HEK293 (cell line): ENCODE measurements at regions not wholly inside any gene's neighbourhood (a gene's known extent, or its start where the extent isn't known, plus 50 kb on each side); places are given as distances from the start of the nearest gene placed in this dataset.

Experiments used
- CTCF ChIA-PET: fragments of 350-600 bp; formaldehyde crosslinking; extraction: SDS; loops from one replicate; lab custom pipeline; 2021; ENCODE audit warnings: antibody characterized with exemption; lab: Yijun Ruan, JAX
- POLR2A ChIA-PET: fragments of 300-600 bp; formaldehyde crosslinking; extraction: SDS; loops from one replicate; lab custom pipeline; 2020; ENCODE audit warnings: antibody characterized with exemption, inconsistent platforms; lab: Yijun Ruan, JAX
- H3K27ac ChIP-seq: fragments of 200-500 bp; sonication (Bioruptor generic); 2 replicates; pipeline ENCODE4 v1.5.1; 2014; ENCODE audit warnings: low read depth, low read length, control low read depth, inconsistent platforms; ENCODE audit errors: extremely low read depth
- H3K36me3 ChIP-seq, 2 experiments: fragments of 200-500 bp in 1 of 2; sonication (Bioruptor generic) in 1 of 2; 1 replicate in 1 of 2; 2 replicates in 1 of 2; pipeline ENCODE4 v1.5.1; 2014 to 2017; ENCODE audit warnings: inconsistent platforms in 2 of 2, low read length in 2 of 2; ENCODE audit not compliant: control insufficient read depth in 2 of 2, insufficient read depth in 1 of 2
- H3K4me1 ChIP-seq: fragments of 200-500 bp; sonication (Bioruptor generic); 2 replicates; pipeline ENCODE4 v1.5.1; 2014; ENCODE audit warnings: mild to moderate bottlenecking, low read length, inconsistent platforms; ENCODE audit not compliant: control insufficient read depth, insufficient read depth
- H3K4me3 ChIP-seq: 2 replicates; pipeline ENCODE4 v1.5.1; 2011; ENCODE audit warnings: low read depth, mild to moderate bottlenecking, control low read depth, low read length, moderate library complexity
- H3K9me3 ChIP-seq: fragments of 200-500 bp; sonication (Bioruptor generic); 2 replicates; pipeline ENCODE4 v1.5.1; 2014; ENCODE audit warnings: low read depth, low read length, inconsistent platforms; ENCODE audit not compliant: control insufficient read depth, insufficient read depth
- BCL11B ChIP-seq: fragments of 450-650 bp; formaldehyde crosslinking; IDR thresholded peaks from 2 replicates; pipeline ENCODE4 v1.5.1; 2016; ENCODE audit warnings: low read depth, missing biosample characterization, missing genetic modification characterization
- ELK4 ChIP-seq: IDR thresholded peaks from 2 replicates; pipeline ENCODE4 v1.6.1; 2011; ENCODE audit warnings: mild to moderate bottlenecking, low read depth, low read length, borderline replicate concordance
- HOXA7 ChIP-seq: sonication (generic); formaldehyde crosslinking; IDR thresholded peaks from 2 replicates; pipeline ENCODE4 v1.8.1; 2022; ENCODE audit warnings: missing genetic modification reagents, borderline replicate concordance
- OVOL3 ChIP-seq: fragments of 450-650 bp; formaldehyde crosslinking; IDR thresholded peaks from 2 replicates; pipeline ENCODE4 v1.5.1; 2016; ENCODE audit warnings: missing biosample characterization, missing genetic modification characterization
- ZBTB11 ChIP-seq: fragments of 450-650 bp; formaldehyde crosslinking; conservative IDR thresholded peaks from 2 replicates; pipeline ENCODE4 v1.5.1; 2016; ENCODE audit warnings: low read depth, missing biosample characterization, missing genetic modification characterization
- ZBTB21 ChIP-seq: fragments of 450-650 bp; formaldehyde crosslinking; IDR thresholded peaks from 2 replicates; pipeline ENCODE4 v1.5.1; 2017; ENCODE audit warnings: missing biosample characterization, missing genetic modification characterization
- ZNF132 ChIP-seq: fragments of 450-650 bp; formaldehyde crosslinking; IDR thresholded peaks from 2 replicates; pipeline ENCODE4 v1.5.1; 2017; ENCODE audit warnings: missing biosample characterization, missing genetic modification characterization, borderline replicate concordance
- ZNF157 ChIP-seq: fragments of 450-650 bp; formaldehyde crosslinking; IDR thresholded peaks from 2 replicates; pipeline ENCODE4 v1.5.1; 2016; ENCODE audit warnings: missing biosample characterization, missing genetic modification characterization
- ZNF16 ChIP-seq: fragments of 450-650 bp; formaldehyde crosslinking; IDR thresholded peaks from 2 replicates; pipeline ENCODE4 v1.5.1; 2016; ENCODE audit warnings: low read depth, missing biosample characterization, missing genetic modification characterization
- ZNF19 ChIP-seq: fragments of 450-650 bp; formaldehyde crosslinking; IDR thresholded peaks from 2 replicates; pipeline ENCODE4; 2016; ENCODE audit warnings: missing biosample characterization, missing genetic modification characterization, low read depth
- ZNF2 ChIP-seq: fragments of 450-650 bp; formaldehyde crosslinking; IDR thresholded peaks from 2 replicates; pipeline ENCODE4 v1.5.1; 2016; ENCODE audit warnings: missing biosample characterization, missing genetic modification characterization
- ZNF202 ChIP-seq: fragments of 450-650 bp; formaldehyde crosslinking; IDR thresholded peaks from 2 replicates; pipeline ENCODE4 v1.5.1; 2016; ENCODE audit warnings: missing biosample characterization, missing genetic modification characterization, borderline replicate concordance
- ZNF335 ChIP-seq: fragments of 450-650 bp; formaldehyde crosslinking; conservative IDR thresholded peaks from 2 replicates; pipeline ENCODE4 v1.5.1; 2016; ENCODE audit warnings: missing biosample characterization, missing genetic modification characterization
- ZNF416 ChIP-seq: fragments of 450-650 bp; formaldehyde crosslinking; IDR thresholded peaks from 2 replicates; pipeline ENCODE4 v1.5.1; 2016; ENCODE audit warnings: missing biosample characterization, missing genetic modification characterization
- ZNF473 ChIP-seq: fragments of 450-650 bp; formaldehyde crosslinking; IDR thresholded peaks from 2 replicates; pipeline ENCODE4 v1.5.1; 2017; ENCODE audit warnings: missing biosample characterization, missing genetic modification characterization
- ZNF521 ChIP-seq: fragments of 450-650 bp; formaldehyde crosslinking; IDR thresholded peaks from 2 replicates; pipeline ENCODE4 v1.5.1; 2017; ENCODE audit warnings: missing biosample characterization, mild to moderate bottlenecking, missing genetic modification characterization
- ZNF544 ChIP-seq: fragments of 450-650 bp; formaldehyde crosslinking; IDR thresholded peaks from 2 replicates; pipeline ENCODE4 v1.5.0; 2017; ENCODE audit warnings: missing biosample characterization, missing genetic modification characterization
- ZNF561 ChIP-seq: fragments of 450-650 bp; IDR thresholded peaks from 2 replicates; pipeline ENCODE4 v1.5.1; 2018; ENCODE audit warnings: missing biosample characterization, missing genetic modification characterization, borderline replicate concordance
- ZNF585B ChIP-seq: fragments of 450-650 bp; formaldehyde crosslinking; IDR thresholded peaks from 2 replicates; pipeline ENCODE4 v1.5.1; 2016; ENCODE audit warnings: missing biosample characterization, missing genetic modification characterization
- ZNF610 ChIP-seq: fragments of 450-650 bp; formaldehyde crosslinking; IDR thresholded peaks from 2 replicates; pipeline ENCODE4 v1.5.1; 2016; ENCODE audit warnings: missing biosample characterization, missing genetic modification characterization, borderline replicate concordance
- ZNF660 ChIP-seq: fragments of 450-650 bp; IDR thresholded peaks from 2 replicates; pipeline ENCODE4 v1.5.1; 2018; ENCODE audit warnings: missing biosample characterization, mild to moderate bottlenecking, missing genetic modification characterization
- ZNF701 ChIP-seq: fragments of 450-650 bp; formaldehyde crosslinking; IDR thresholded peaks from 2 replicates; pipeline ENCODE4 v1.5.1; 2016; ENCODE audit warnings: missing biosample characterization, missing genetic modification characterization
- ZNF707 ChIP-seq: fragments of 450-650 bp; formaldehyde crosslinking; IDR thresholded peaks from 2 replicates; pipeline ENCODE4 v1.5.1; 2016; ENCODE audit warnings: missing biosample characterization, missing genetic modification characterization
- ZNF791 ChIP-seq: fragments of 450-650 bp; formaldehyde crosslinking; IDR thresholded peaks from 2 replicates; pipeline ENCODE4 v1.5.1; 2016; ENCODE audit warnings: missing biosample characterization, missing genetic modification characterization
- ZSCAN23 ChIP-seq: fragments of 450-650 bp; formaldehyde crosslinking; IDR thresholded peaks from 2 replicates; pipeline ENCODE4 v1.5.1; 2016; ENCODE audit warnings: missing biosample characterization, missing genetic modification characterization
- TF ChIP-seq, protein P1 (sequence below): fragments of 450-650 bp; formaldehyde crosslinking; IDR thresholded peaks from 2 replicates; pipeline ENCODE4 v1.5.1; 2016; ENCODE audit warnings: missing biosample characterization, missing genetic modification characterization
- TF ChIP-seq, protein P2 (sequence below): fragments of 450-650 bp; formaldehyde crosslinking; IDR thresholded peaks from 2 replicates; pipeline ENCODE4 v1.5.0; 2017; ENCODE audit warnings: missing biosample characterization, missing genetic modification characterization, borderline replicate concordance

DNA sequence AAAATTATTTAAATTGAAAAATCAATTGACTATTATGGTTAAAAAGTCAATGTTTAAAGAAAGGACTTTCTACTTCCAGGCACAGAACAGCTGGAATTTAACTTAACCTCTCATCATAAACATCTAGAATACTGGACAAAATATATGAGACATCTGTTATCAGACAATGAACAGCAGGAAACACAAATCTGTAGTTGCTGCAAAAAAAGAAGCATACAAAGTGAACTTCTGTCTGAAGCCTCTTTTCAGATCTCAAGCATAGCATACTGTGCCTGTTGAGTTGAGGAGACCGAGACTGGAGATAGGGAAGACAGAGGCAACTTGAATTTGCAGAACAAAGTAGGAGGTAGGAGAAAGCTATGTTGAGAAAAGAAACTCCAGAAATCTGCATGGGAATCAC lies 140.0 kb upstream of the CBLB start:
- CTCF ChIA-PET, result no interaction called here
- Histone ChIP-seq H3K27ac (no peak overlapping the region), H3K4me3 (no peak overlapping the region), H3K9me3 (no peaks in the 10 kb centered on the region), H3K4me1 (no peaks in the 10 kb centered on the region), H3K36me3 (no peaks in the 10 kb centered on the region)
- POLR2A ChIA-PET, result no interaction called here
- no peak for TF ChIP-seq ZNF707
- TF ChIP-seq, protein P1, sequence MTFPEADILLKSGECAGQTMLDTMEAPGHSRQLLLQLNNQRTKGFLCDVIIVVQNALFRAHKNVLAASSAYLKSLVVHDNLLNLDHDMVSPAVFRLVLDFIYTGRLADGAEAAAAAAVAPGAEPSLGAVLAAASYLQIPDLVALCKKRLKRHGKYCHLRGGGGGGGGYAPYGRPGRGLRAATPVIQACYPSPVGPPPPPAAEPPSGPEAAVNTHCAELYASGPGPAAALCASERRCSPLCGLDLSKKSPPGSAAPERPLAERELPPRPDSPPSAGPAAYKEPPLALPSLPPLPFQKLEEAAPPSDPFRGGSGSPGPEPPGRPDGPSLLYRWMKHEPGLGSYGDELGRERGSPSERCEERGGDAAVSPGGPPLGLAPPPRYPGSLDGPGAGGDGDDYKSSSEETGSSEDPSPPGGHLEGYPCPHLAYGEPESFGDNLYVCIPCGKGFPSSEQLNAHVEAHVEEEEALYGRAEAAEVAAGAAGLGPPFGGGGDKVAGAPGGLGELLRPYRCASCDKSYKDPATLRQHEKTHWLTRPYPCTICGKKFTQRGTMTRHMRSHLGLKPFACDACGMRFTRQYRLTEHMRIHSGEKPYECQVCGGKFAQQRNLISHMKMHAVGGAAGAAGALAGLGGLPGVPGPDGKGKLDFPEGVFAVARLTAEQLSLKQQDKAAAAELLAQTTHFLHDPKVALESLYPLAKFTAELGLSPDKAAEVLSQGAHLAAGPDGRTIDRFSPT (tag by site-specific recombination), result no peak
- no peak for TF ChIP-seq ZSCAN23 (tag by site-specific recombination)
- TF ChIP-seq ZNF791 (tag by site-specific recombination), result no peak
- TF ChIP-seq ZNF2, result no peak
- TF ChIP-seq ELK4, result no peak
- TF ChIP-seq ZNF701, result no peak
- no peak for TF ChIP-seq ZNF473
- no peak for TF ChIP-seq ZNF202 (tag by site-specific recombination)
- no peak for TF ChIP-seq HOXA7 (CRISPR knock-in tag)
- TF ChIP-seq BCL11B (tag by site-specific recombination), result no peak
- no peak for TF ChIP-seq ZNF16 (tag by site-specific recombination)
- no peak for TF ChIP-seq ZNF132 (tag by site-specific recombination)
- no peak for TF ChIP-seq ZBTB11 (tag by site-specific recombination)
- no peak for TF ChIP-seq ZNF335 (tag by site-specific recombination)
- TF ChIP-seq ZNF19 (tag by site-specific recombination), result no peak

- no peaks in the 10 kb centered on the region for H3K9me3 ChIP-seq
- ChIA-PET POLR2A (no interaction called here), CTCF (no interaction called here)
- no peaks in the 10 kb centered on the region for H3K4me1 ChIP-seq
- H3K27ac ChIP-seq, result no peak overlapping the region
- H3K36me3 ChIP-seq, result no peaks in the 10 kb centered on the region
- H3K4me3 ChIP-seq, result no peak overlapping the region
- TF ChIP-seq ZNF157 (no peak), ZNF660 (tag by site-specific recombination) (no peak), ZNF132 (tag by site-specific recombination) (no peak), ZNF544 (tag by site-specific recombination) (no peak), ZNF521 (tag by site-specific recombination) (no peak), ZNF561 (no peak), ZNF610 (tag by site-specific recombination) (no peak), OVOL3 (tag by site-specific recombination) (no peak), ZNF585B (tag by site-specific recombination) (no peak), ZBTB21 (no peak), ZNF19 (tag by site-specific recombination) (no peak), ZNF416 (tag by site-specific recombination) (no peak)
- TF ChIP-seq, protein P2, sequence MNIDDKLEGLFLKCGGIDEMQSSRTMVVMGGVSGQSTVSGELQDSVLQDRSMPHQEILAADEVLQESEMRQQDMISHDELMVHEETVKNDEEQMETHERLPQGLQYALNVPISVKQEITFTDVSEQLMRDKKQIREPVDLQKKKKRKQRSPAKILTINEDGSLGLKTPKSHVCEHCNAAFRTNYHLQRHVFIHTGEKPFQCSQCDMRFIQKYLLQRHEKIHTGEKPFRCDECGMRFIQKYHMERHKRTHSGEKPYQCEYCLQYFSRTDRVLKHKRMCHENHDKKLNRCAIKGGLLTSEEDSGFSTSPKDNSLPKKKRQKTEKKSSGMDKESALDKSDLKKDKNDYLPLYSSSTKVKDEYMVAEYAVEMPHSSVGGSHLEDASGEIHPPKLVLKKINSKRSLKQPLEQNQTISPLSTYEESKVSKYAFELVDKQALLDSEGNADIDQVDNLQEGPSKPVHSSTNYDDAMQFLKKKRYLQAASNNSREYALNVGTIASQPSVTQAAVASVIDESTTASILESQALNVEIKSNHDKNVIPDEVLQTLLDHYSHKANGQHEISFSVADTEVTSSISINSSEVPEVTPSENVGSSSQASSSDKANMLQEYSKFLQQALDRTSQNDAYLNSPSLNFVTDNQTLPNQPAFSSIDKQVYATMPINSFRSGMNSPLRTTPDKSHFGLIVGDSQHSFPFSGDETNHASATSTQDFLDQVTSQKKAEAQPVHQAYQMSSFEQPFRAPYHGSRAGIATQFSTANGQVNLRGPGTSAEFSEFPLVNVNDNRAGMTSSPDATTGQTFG, result no peak
Measured at GRCh38 chr3:106010829-106011228, 142.0 kb upstream of the CBLB start.
